PC-9 (cell line): ENCODE measurements at regions not wholly inside any gene's neighbourhood (a gene's known extent, or its start where the extent isn't known, plus 50 kb on each side); places are given as distances from the start of the nearest gene placed in this dataset.

Source experiments
- BruUV-seq: library from RNA; stranded (reverse); fragments of 400-500 nt; replicated peaks from 2 replicates; lab custom pipeline; 2021; lab: Mats Ljungman, UMichigan
- CTCF ChIA-PET: fragments of 300-600 bp; sonication (Branson Sonifier 250); formaldehyde crosslinking; loops from one replicate; lab custom pipeline; 2022; ENCODE audit warnings: antibody characterized with exemption; lab: Charles Lee
- POLR2A ChIA-PET: fragments of 300-600 bp; sonication (Branson Sonifier 250); formaldehyde crosslinking; loops from one replicate; lab custom pipeline; 2022; ENCODE audit warnings: antibody characterized with exemption; ENCODE audit not compliant: unreplicated experiment; lab: Charles Lee
- DNase-seq, 2 experiments: peaks; one replicate each; pipeline versions ENCODE4 v3.0.0 to v3.0.0-alpha.2; 2015 to 2022; ENCODE audit warnings: mixed read lengths in 1 of 2
- H2AFZ ChIP-seq: fragments of 200-600 bp; sonication (generic); 2 replicates; pipeline ENCODE4 v1.8.1; 2017; ENCODE audit warnings: antibody characterized with exemption
- H3F3A ChIP-seq: fragments of 200-600 bp; sonication (generic); 2 replicates; pipeline ENCODE4 v1.8.1; 2017; ENCODE audit warnings: antibody characterized with exemption, mild to moderate bottlenecking, low read depth; ENCODE audit not compliant: insufficient read depth
- H3K27ac ChIP-seq: fragments of 200-600 bp; sonication (generic); 2 replicates; pipeline ENCODE4 v1.6.1; 2016; ENCODE audit warnings: mixed run types
- H3K27me3 ChIP-seq: fragments of 200-600 bp; sonication (generic); 2 replicates; pipeline ENCODE4 v1.6.1; 2016; ENCODE audit warnings: low read depth, mixed run types; ENCODE audit not compliant: insufficient read depth
- H3K36me3 ChIP-seq: fragments of 200-600 bp; sonication (generic); 2 replicates; pipeline ENCODE4 v1.6.1; 2016; ENCODE audit warnings: low read depth, mixed run types
- H3K4me1 ChIP-seq: fragments of 200-600 bp; sonication (generic); replicated peaks from 2 replicates; pipeline ENCODE4 v1.6.1; 2016; ENCODE audit warnings: mixed run types; ENCODE audit not compliant: insufficient read depth
- H3K4me2 ChIP-seq: fragments of 200-600 bp; sonication (generic); 2 replicates; pipeline ENCODE4 v1.6.1; 2017; ENCODE audit warnings: mixed run types
- H3K4me3 ChIP-seq: fragments of 200-600 bp; sonication (generic); 2 replicates; pipeline ENCODE4 v1.6.1; 2016; ENCODE audit warnings: mixed run types
- H3K79me2 ChIP-seq: fragments of 200-600 bp; sonication (generic); 2 replicates; pipeline ENCODE4 v1.6.1; 2017; ENCODE audit warnings: low read depth, mixed run types
- H3K9me2 ChIP-seq: fragments of 200-600 bp; sonication (generic); 2 replicates; pipeline ENCODE4 v1.8.1; 2017; ENCODE audit warnings: mild to moderate bottlenecking; ENCODE audit not compliant: insufficient read depth
- H3K9me3 ChIP-seq: fragments of 200-600 bp; sonication (generic); 2 replicates; pipeline ENCODE4 v1.8.1; 2016; ENCODE audit warnings: low read depth; ENCODE audit not compliant: insufficient read depth
- H4K20me1 ChIP-seq: fragments of 200-600 bp; sonication (generic); 2 replicates; pipeline ENCODE4 v1.8.1; 2017; ENCODE audit not compliant: insufficient read depth
- CTCF ChIP-seq: fragments of 200-600 bp; sonication (generic); conservative IDR thresholded peaks from 2 replicates; pipeline ENCODE4 v1.6.1; 2017; ENCODE audit warnings: mixed run types, antibody characterized with exemption, mild to moderate bottlenecking, moderate library complexity
- EZH2 ChIP-seq: fragments of 200-600 bp; sonication (generic); IDR thresholded peaks from 2 replicates; pipeline ENCODE4 v1.8.0; 2017; ENCODE audit warnings: antibody characterized with exemption, low read depth
- intact Hi-C: fragments of 100-400 bp; cut with micrococcal nuclease; formaldehyde crosslinking; loops from one replicate; pipeline ENCODE4 v1.10.0; 2022; ENCODE audit not compliant: unreplicated experiment

GRCh38 chr5:152689250-152689711, 284.2 kb upstream of the NMUR2 start:
- Histone ChIP-seq H3K79me2 (no peaks in the 10 kb centered on the region), H3K9me2 (no peaks in the 10 kb centered on the region), H3K4me1 (no peaks in the 10 kb centered on the region), H3F3A (no peaks in the 10 kb centered on the region), H3K4me2 (no peak overlapping the region), H4K20me1 (no peaks in the 10 kb centered on the region), H2AFZ (no peak overlapping the region), H3K27ac (no peak overlapping the region), H3K36me3 (no peaks in the 10 kb centered on the region), H3K9me3 (no peaks in the 10 kb centered on the region), H3K27me3 (no peaks in the 10 kb centered on the region), H3K4me3 (no peak overlapping the region)
- no peak for TF ChIP-seq CTCF
- TF ChIP-seq EZH2, result no peak
- intact Hi-C loops, result no loop called here
- BruUV-seq, result no TSS peak
- ChIA-PET CTCF (no interaction called here), POLR2A (no interaction called here)
- DNase-seq, result no peak

GRCh38 chr5:152694231-152694630, 289.2 kb upstream of the NMUR2 start:
- Histone ChIP-seq H4K20me1 (no peaks in the 10 kb centered on the region), H3K36me3 (no peaks in the 10 kb centered on the region), H3K27ac (no peak overlapping the region), H3K4me1 (no peaks in the 10 kb centered on the region), H3K79me2 (no peaks in the 10 kb centered on the region), H3F3A (no peaks in the 10 kb centered on the region), H3K4me3 (no peak overlapping the region), H3K27me3 (no peaks in the 10 kb centered on the region), H2AFZ (no peak overlapping the region), H3K4me2 (no peak overlapping the region), H3K9me2 (no peaks in the 10 kb centered on the region), H3K9me3 (no peaks in the 10 kb centered on the region)
- ChIA-PET POLR2A (no interaction called here), CTCF (no interaction called here)
- no TSS peak for BruUV-seq
- no peak for TF ChIP-seq EZH2
- no peak for TF ChIP-seq CTCF
- DNase-seq, result no peak
- intact Hi-C loops, result no loop called here

GRCh38 chr5:152701305-152701949, 296.3 kb upstream of the NMUR2 start:
- H3K27me3 ChIP-seq, result no peaks in the 10 kb centered on the region
- H3K4me3 ChIP-seq, result no peak overlapping the region
- no peaks in the 10 kb centered on the region for H3K9me3 ChIP-seq
- ChIA-PET POLR2A (no interaction called here), CTCF (no interaction called here)
- no peaks in the 10 kb centered on the region for H3K79me2 ChIP-seq
- no peaks in the 10 kb centered on the region for H4K20me1 ChIP-seq
- H2AFZ ChIP-seq, result no peak overlapping the region
- no peaks in the 10 kb centered on the region for H3K4me1 ChIP-seq
- DNase-seq, result no peak
- H3K4me2 ChIP-seq, result no peak overlapping the region
- BruUV-seq, result no TSS peak
- TF ChIP-seq EZH2 (no peak), CTCF (no peak)
- H3F3A ChIP-seq, result no peaks in the 10 kb centered on the region
- no peaks in the 10 kb centered on the region; the same call in 1 of the 2 replicates for H3K9me2 ChIP-seq
- H3K27ac ChIP-seq, result no peak overlapping the region
- H3K36me3 ChIP-seq, result no peaks in the 10 kb centered on the region
- intact Hi-C loops, result no loop called here
